Hepatocyte (in vitro differentiated cells): ENCODE measurements at regions not wholly inside any gene's neighbourhood (a gene's known extent, or its start where the extent isn't known, plus 50 kb on each side); places are given as distances from the start of the nearest gene placed in this dataset.

Experiments
- DNase-seq: peaks from one replicate; pipeline ENCODE4 v3.0.0-alpha.2; 2016; ENCODE audit warnings: low spot score
- H2AFZ ChIP-seq: fragments of 200-600 bp; sonication (generic); 2 replicates; pipeline ENCODE4 v1.6.0; 2016; ENCODE audit warnings: antibody characterized with exemption, mild to moderate bottlenecking
- H3K27ac ChIP-seq: fragments of 200-600 bp; sonication (generic); 2 replicates; pipeline ENCODE4 v1.5.1; 2016; ENCODE audit warnings: mild to moderate bottlenecking
- H3K27me3 ChIP-seq: fragments of 200-600 bp; sonication (generic); 2 replicates; pipeline ENCODE4 v1.6.1; 2016
- H3K36me3 ChIP-seq: fragments of 200-600 bp; sonication (generic); replicated peaks from 2 replicates; pipeline ENCODE4 v1.5.1; 2016; ENCODE audit warnings: low read depth; ENCODE audit not compliant: insufficient read depth
- H3K4me1 ChIP-seq: fragments of 200-600 bp; sonication (generic); 2 replicates; pipeline ENCODE4 v1.5.1; 2016; ENCODE audit warnings: mild to moderate bottlenecking, moderate library complexity; ENCODE audit not compliant: insufficient read depth
- H3K4me2 ChIP-seq: fragments of 200-600 bp; sonication (generic); 2 replicates; pipeline ENCODE4 v1.6.0; 2016
- H3K4me3 ChIP-seq: fragments of 200-600 bp; sonication (generic); 2 replicates; pipeline ENCODE4 v1.5.1; 2016; ENCODE audit warnings: mild to moderate bottlenecking
- H3K79me2 ChIP-seq: fragments of 200-600 bp; sonication (generic); 2 replicates; pipeline ENCODE4 v1.6.0; 2017; ENCODE audit warnings: mild to moderate bottlenecking
- H3K9me2 ChIP-seq: fragments of 200-600 bp; sonication (generic); replicated peaks from 2 replicates; pipeline ENCODE4 v1.6.0; 2017; ENCODE audit warnings: mild to moderate bottlenecking; ENCODE audit not compliant: insufficient read depth
- H3K9me3 ChIP-seq: fragments of 200-600 bp; sonication (generic); 2 replicates; pipeline ENCODE4 v1.5.1; 2016; ENCODE audit warnings: low read depth, mild to moderate bottlenecking
- H4K20me1 ChIP-seq: fragments of 200-600 bp; sonication (generic); 2 replicates; pipeline ENCODE4 v1.6.0; 2016; ENCODE audit warnings: mild to moderate bottlenecking; ENCODE audit not compliant: insufficient read depth, poor library complexity, severe bottlenecking
- CTCF ChIP-seq: fragments of 200-600 bp; sonication (generic); IDR thresholded peaks from 2 replicates; pipeline ENCODE4 v1.5.1; 2016; ENCODE audit warnings: antibody characterized with exemption, mild to moderate bottlenecking; ENCODE audit not compliant: poor library complexity
- EZH2 ChIP-seq: fragments of 200-600 bp; sonication (generic); IDR thresholded peaks from 2 replicates; pipeline ENCODE4 v1.6.1; 2016; ENCODE audit warnings: antibody characterized with exemption, mild to moderate bottlenecking, borderline replicate concordance
- EZH2phosphoT487 ChIP-seq: fragments of 200-600 bp; sonication (generic); IDR thresholded peaks from one replicate; pipeline ENCODE4 v1.6.1; 2018; ENCODE audit warnings: antibody characterized with exemption, mild to moderate bottlenecking, low read depth, moderate library complexity; ENCODE audit not compliant: unreplicated experiment, severe bottlenecking
- WGBS: methylation state at CpG from one replicate; pipeline ENCODE4 v1.1.6; 2016; ENCODE audit warnings: low lambda C conversion rate; ENCODE audit errors: missing lambda C conversion rate; 5-methylcytosine and 5-hydroxymethylcytosine counted together

GRCh38 chr11:98455500-98456307 is 565.0 kb upstream of the CNTN5 start:
- Histone ChIP-seq H4K20me1 (no peaks in the 10 kb centered on the region), H3K79me2 (no peaks in the 10 kb centered on the region), H3K4me1 (no peaks in the 10 kb centered on the region), H3K4me2 (no peak overlapping the region), H2AFZ (no peak overlapping the region), H3K4me3 (no peak overlapping the region), H3K9me2 (no peaks in the 10 kb centered on the region), H3K9me3 (no peaks in the 10 kb centered on the region), H3K27me3 (no peaks in the 10 kb centered on the region), H3K36me3 (no peaks in the 10 kb centered on the region), H3K27ac (no peak overlapping the region)
- WGBS = 75% methylated on average over 14 of the region's 14 CpGs
- DNase-seq = no peak
- TF ChIP-seq CTCF (no peak), EZH2phosphoT487 (no peak), EZH2 (no peak)

DNA sequence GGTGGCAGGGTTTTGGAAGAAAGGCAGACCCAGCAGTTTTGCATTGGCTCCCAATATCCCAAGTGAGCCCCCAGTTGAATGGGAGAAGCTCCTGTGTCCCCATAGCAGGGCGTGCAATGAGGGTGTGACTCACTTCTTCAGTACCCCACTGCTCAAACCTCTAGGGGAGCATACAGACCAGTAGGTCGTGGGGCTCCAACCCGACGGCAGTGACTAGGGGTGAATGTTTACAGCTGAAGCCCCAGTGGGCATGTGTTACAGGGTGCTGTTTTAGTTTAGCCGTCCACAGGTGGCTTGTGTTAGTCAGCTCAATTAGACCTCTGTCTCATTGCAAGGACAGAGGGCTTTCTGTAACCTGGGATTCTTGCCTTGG is 564.5 kb upstream of the CNTN5 start:
- TF ChIP-seq CTCF = no peak
- no peak for TF ChIP-seq EZH2
- no peak for TF ChIP-seq EZH2phosphoT487
- Histone ChIP-seq H2AFZ (no peak overlapping the region), H3K4me3 (no peak overlapping the region), H4K20me1 (no peaks in the 10 kb centered on the region), H3K27ac (no peak overlapping the region), H3K4me2 (no peak overlapping the region), H3K36me3 (no peaks in the 10 kb centered on the region), H3K9me3 (no peaks in the 10 kb centered on the region), H3K27me3 (no peaks in the 10 kb centered on the region), H3K9me2 (no peaks in the 10 kb centered on the region), H3K79me2 (no peaks in the 10 kb centered on the region), H3K4me1 (no peaks in the 10 kb centered on the region)
- 97% methylated on average over 5 of the region's 5 CpGs for WGBS
- DNase-seq = no peak

- Histone ChIP-seq H3K4me3 (no peak overlapping the region), H3K27ac (no peak overlapping the region), H3K9me2 (no peaks in the 10 kb centered on the region), H3K36me3 (no peaks in the 10 kb centered on the region), H3K27me3 (no peaks in the 10 kb centered on the region), H2AFZ (peak overlapping the region; percentile 34), H3K9me3 (peaks cover 6% of the 10 kb centered on the region), H4K20me1 (no peaks in the 10 kb centered on the region), H3K4me1 (no peaks in the 10 kb centered on the region), H3K4me2 (no peak overlapping the region), H3K79me2 (no peaks in the 10 kb centered on the region)
- WGBS = 94% methylated on average over 2 of the region's 2 CpGs
- TF ChIP-seq EZH2phosphoT487 = no peak
- DNase-seq = no peak
These were observed 525.7 kb upstream of the CNTN5 start for GRCh38 chr11:98495016-98495415.

DNA sequence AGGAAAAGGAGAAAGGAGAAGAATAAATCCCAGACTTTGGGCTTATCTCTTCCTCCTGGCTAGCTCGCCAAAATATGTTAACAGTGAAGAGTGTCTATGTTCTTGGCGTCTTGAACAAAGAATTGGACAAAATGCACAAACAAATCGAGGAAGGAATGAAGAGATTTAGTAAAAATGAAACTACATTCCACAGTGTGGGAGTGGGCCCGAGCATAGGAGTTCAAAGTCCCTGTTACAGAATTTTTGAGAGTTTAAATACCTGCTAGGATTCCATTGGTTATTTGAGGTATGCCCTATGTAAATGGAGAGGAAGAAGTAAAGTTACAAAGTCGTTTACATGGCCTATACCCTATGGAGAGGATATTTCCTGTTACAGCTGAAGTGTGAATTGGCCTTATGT is 525.1 kb upstream of the CNTN5 start:
- H3K4me2 ChIP-seq = peak overlapping the region; percentile 24
- DNase-seq = no peak
- H3K4me1 ChIP-seq = no peaks in the 10 kb centered on the region
- TF ChIP-seq EZH2phosphoT487 (no peak), CTCF (no peak), EZH2 (no peak)
- whole genome bisulfite sequencing = 62% methylated on average over 5 of the region's 5 CpGs
- H3K4me3 ChIP-seq = no peak overlapping the region
- H3K36me3 ChIP-seq = no peaks in the 10 kb centered on the region
- no peak overlapping the region for H3K27ac ChIP-seq
- no peaks in the 10 kb centered on the region for H3K9me2 ChIP-seq
- peaks cover 6% of the 10 kb centered on the region for H3K9me3 ChIP-seq
- H3K79me2 ChIP-seq = no peaks in the 10 kb centered on the region
- H4K20me1 ChIP-seq = no peaks in the 10 kb centered on the region
- peak overlapping the region; percentile 34 for H2AFZ ChIP-seq
- H3K27me3 ChIP-seq = no peaks in the 10 kb centered on the region
